OCI-LY3 (cell line): ENCODE measurements at regions not wholly inside any gene's neighbourhood (a gene's known extent, or its start where the extent isn't known, plus 50 kb on each side); places are given as distances from the start of the nearest gene placed in this dataset.

Experiments
- H2AFZ ChIP-seq: fragments of 200-600, 300-600 bp; shearing (Covaris generic); 2 replicates; pipeline ENCODE4 v1.6.0; 2014; ENCODE audit warnings: antibody characterized with exemption, low read depth, low read length
- H3K27ac ChIP-seq: fragments of 200-600, 300-600 bp; sonication (generic); 2 replicates; pipeline ENCODE4 v1.5.1; 2014; ENCODE audit warnings: mild to moderate bottlenecking, low read length, moderate library complexity, mixed read lengths
- H3K27me3 ChIP-seq: fragments of 200-600, 300-600 bp; sonication (generic); 2 replicates; pipeline ENCODE4 v1.6.1; 2014; ENCODE audit warnings: low read depth, low read length, mixed read lengths
- H3K36me3 ChIP-seq: fragments of 200-600, 300-600 bp; sonication (generic); replicated peaks from 2 replicates; pipeline ENCODE3; 2014; ENCODE audit warnings: low read depth, low read length, mixed read lengths
- H3K4me1 ChIP-seq: fragments of 300-600, 200-600 bp; sonication (generic); 2 replicates; pipeline ENCODE4 v1.6.1; 2014; ENCODE audit warnings: low read length, mixed read lengths
- H3K4me2 ChIP-seq: fragments of 200-600, 300-600 bp; sonication (generic); 2 replicates; pipeline ENCODE4 v1.6.1; 2014; ENCODE audit warnings: low read length, mixed read lengths
- H3K4me3 ChIP-seq: fragments of 300-600, 200-600 bp; sonication (generic); 2 replicates; pipeline ENCODE4 v1.5.1; 2014; ENCODE audit warnings: antibody characterized with exemption, mild to moderate bottlenecking, low read length, moderate library complexity
- H3K79me2 ChIP-seq: fragments of 300-600, 200-600 bp; shearing (Covaris generic); 2 replicates; pipeline ENCODE4 v1.6.1; 2014; ENCODE audit warnings: mild to moderate bottlenecking, low read length, mixed read lengths
- H3K9ac ChIP-seq: fragments of 300-600, 200-600 bp; shearing (Covaris generic); 2 replicates; pipeline ENCODE4 v1.6.0; 2014; ENCODE audit warnings: mild to moderate bottlenecking, low read length, moderate library complexity
- H3K9me3 ChIP-seq: fragments of 200-600, 300-600 bp; shearing (Covaris generic); 2 replicates; pipeline ENCODE4 v1.6.1; 2014; ENCODE audit warnings: low read length, mixed read lengths; ENCODE audit not compliant: insufficient read depth
- H4K20me1 ChIP-seq: fragments of 200-600, 300-600 bp; sonication (generic); 2 replicates; pipeline ENCODE4 v1.6.1; 2016; ENCODE audit warnings: low read length, mixed read lengths; ENCODE audit not compliant: insufficient read depth
- CTCF ChIP-seq: fragments of 200-600, 300-600 bp; sonication (generic); IDR thresholded peaks from 2 replicates; pipeline ENCODE4 v1.5.1; 2014; ENCODE audit warnings: antibody characterized with exemption, low read length, low read depth
- EZH2phosphoT487 ChIP-seq: fragments of 200-600 bp; shearing (Covaris generic); IDR thresholded peaks from 2 replicates; pipeline ENCODE4 v1.6.1; 2018; ENCODE audit warnings: antibody characterized with exemption, mixed run types, low read depth

DNA sequence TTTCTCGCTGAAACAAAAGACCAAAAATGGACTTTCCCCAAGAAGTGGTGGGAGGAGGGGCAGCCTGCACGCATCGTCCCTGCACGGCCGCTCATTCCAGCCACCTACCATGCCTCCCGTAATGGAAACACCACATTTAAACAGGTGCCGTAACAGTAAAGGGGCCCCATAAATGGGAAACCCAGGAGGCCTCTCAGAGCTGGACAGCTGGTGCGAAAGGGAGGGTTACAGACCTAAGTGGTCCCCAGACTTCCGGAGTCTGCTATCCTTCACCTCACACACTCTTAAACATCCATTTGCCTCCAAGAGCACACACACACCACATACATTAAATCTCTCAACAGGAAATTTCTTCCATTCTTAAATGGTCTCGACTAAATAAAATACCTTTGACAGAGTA, 120.7 kb upstream of the SOD1 start:
- Histone ChIP-seq H3K4me3 (no peak overlapping the region), H3K9me3 (no peaks in the 10 kb centered on the region), H3K79me2 (no peaks in the 10 kb centered on the region), H2AFZ (no peak overlapping the region), H4K20me1 (no peaks in the 10 kb centered on the region), H3K9ac (no peak overlapping the region), H3K27me3 (no peaks in the 10 kb centered on the region), H3K36me3 (no peaks in the 10 kb centered on the region), H3K4me1 (no peaks in the 10 kb centered on the region), H3K4me2 (no peak overlapping the region), H3K27ac (no peak overlapping the region)
- no peak for TF ChIP-seq CTCF
- no peak for TF ChIP-seq EZH2phosphoT487

- no peaks in the 10 kb centered on the region for H3K4me1 ChIP-seq
- H4K20me1 ChIP-seq = no peaks in the 10 kb centered on the region
- no peak overlapping the region for H3K4me3 ChIP-seq
- no peaks in the 10 kb centered on the region for H3K9me3 ChIP-seq
- no peaks in the 10 kb centered on the region for H3K27me3 ChIP-seq
- H2AFZ ChIP-seq = no peak overlapping the region
- no peak for TF ChIP-seq EZH2phosphoT487
- TF ChIP-seq CTCF = peak; percentile 29
- H3K9ac ChIP-seq = no peak overlapping the region
- H3K27ac ChIP-seq = no peak overlapping the region
- H3K4me2 ChIP-seq = no peak overlapping the region
- H3K36me3 ChIP-seq = no peaks in the 10 kb centered on the region
- H3K79me2 ChIP-seq = no peaks in the 10 kb centered on the region
These were observed 121.5 kb upstream of the SOD1 start for GRCh38 chr21:31537872-31538576.

DNA sequence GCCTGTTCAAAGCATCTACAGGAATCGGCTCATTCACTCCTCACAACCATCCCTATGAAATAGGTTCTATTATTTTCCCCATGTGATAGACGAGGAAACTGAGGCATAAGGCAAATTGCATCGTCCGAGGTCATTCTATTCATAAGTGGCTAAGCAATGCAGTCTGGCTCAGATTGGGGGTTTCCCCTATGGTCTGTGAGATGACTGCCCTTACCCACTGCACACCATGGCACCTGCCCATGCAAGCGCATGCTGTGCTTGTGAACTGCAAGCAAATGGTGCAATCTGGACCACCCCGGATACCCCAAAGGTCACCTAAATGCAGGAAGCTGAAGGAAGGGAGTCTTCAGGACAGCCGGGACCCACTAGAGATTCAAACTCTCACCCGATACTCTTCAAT, 123.4 kb upstream of the SOD1 start:
- Histone ChIP-seq H3K36me3 (no peaks in the 10 kb centered on the region), H4K20me1 (no peaks in the 10 kb centered on the region), H3K27me3 (no peaks in the 10 kb centered on the region), H2AFZ (no peak overlapping the region), H3K27ac (no peak overlapping the region), H3K4me3 (no peak overlapping the region), H3K79me2 (no peaks in the 10 kb centered on the region), H3K9ac (no peak overlapping the region), H3K9me3 (no peaks in the 10 kb centered on the region), H3K4me2 (no peak overlapping the region), H3K4me1 (no peaks in the 10 kb centered on the region)
- TF ChIP-seq CTCF = no peak
- TF ChIP-seq EZH2phosphoT487 = no peak

DNA sequence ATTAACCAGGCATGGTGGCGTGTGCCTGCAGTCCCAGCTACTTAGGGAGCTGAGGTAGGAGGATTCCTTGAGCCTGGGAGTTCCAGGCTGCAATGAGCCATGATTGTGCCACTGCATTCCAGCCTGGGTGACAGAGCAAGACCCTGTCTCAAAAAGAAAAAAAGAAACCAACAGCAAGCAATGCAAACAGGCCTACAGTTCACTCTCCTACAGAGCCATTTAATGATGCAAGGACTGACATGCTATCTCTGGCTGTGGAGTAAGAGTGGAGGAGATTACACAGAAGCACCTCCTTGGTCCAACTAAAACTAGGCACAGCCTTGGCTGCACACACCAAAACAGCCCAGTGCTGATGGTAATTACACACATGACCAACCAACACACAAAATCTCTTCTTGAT, 127.5 kb upstream of the SOD1 start:
- Histone ChIP-seq H3K4me1 (no peaks in the 10 kb centered on the region), H3K36me3 (no peaks in the 10 kb centered on the region), H3K27me3 (no peaks in the 10 kb centered on the region), H3K4me2 (no peak overlapping the region), H3K9ac (no peak overlapping the region), H3K4me3 (no peak overlapping the region), H3K27ac (no peak overlapping the region), H4K20me1 (no peaks in the 10 kb centered on the region), H3K9me3 (no peaks in the 10 kb centered on the region), H3K79me2 (no peaks in the 10 kb centered on the region), H2AFZ (no peak overlapping the region)
- TF ChIP-seq CTCF (no peak), EZH2phosphoT487 (no peak)
